ENCODE measurements at regions not wholly inside any gene's neighbourhood (a gene's known extent, or its start where the extent isn't known, plus 50 kb on each side); places are given as distances from the start of the nearest gene placed in this dataset.

DNA sequence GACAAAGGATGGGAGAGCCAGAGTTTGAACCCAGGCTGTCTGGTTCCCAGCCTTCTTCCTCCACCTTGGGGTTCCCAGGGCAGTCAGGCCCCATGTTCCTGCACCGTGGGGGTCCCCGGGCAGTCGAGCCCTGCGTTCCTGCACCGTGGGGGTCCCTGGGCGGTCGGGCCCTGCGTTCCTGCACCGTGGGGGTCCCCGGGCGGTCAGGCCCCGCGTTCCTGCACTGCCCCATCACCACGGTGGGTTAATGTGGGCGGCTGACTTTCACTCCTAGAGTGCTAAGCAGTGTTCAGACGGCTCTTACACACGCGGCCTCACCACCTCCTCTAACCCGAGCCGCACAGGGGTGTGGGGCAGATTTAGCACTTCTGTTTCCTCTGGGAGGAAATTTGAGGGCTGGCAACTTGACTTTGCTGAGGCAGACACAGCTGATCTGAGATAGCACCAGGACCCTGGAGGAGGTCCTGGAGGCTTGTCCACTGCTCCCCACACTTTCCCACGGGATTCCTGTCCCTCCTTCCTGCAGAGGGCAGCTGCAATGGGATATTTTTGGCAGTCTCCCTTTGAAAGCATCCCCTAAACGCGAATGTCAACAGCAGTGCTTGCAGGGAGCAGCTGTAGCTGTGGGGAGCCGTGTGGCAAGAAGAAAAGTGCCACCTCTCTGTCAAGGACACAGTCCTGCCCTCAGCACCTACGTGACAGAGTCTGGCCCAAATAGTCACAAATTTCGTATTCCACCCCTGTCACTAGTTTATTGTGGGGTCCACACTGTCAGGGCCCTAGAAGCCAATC lies 239.4 kb downstream of the TEX29 start:
- Histone ChIP-seq H3K36me3 (ENCODE audit: insufficient read depth, low read length) (no peaks in the 10 kb centered on the region), H3K9ac (ENCODE audit: low read depth, low read length, poor library complexity, severe bottlenecking) (no peak overlapping the region), H4K20me1 (ENCODE audit: insufficient read depth, low read length, poor library complexity, severe bottlenecking) (no peaks in the 10 kb centered on the region), H2AFZ (ENCODE audit: low read length) (no peak overlapping the region), H3K4me1 (ENCODE audit: insufficient read depth, low read length, poor library complexity, severe bottlenecking) (no peaks in the 10 kb centered on the region), H3K27me3 (ENCODE audit: insufficient read depth, low read length, poor library complexity, severe bottlenecking) (no peaks in the 10 kb centered on the region), H3K9me3 (ENCODE audit: insufficient read depth, low read depth, low read length) (no peaks in the 10 kb centered on the region; the same call in 1 of the 2 replicates), H3K9me2 (replicated peaks; ENCODE audit: low read depth, low read length) (no peaks in the 10 kb centered on the region), H3K4me3 (ENCODE audit: low read length, poor library complexity, severe bottlenecking) (no peak overlapping the region), H3F3A (ENCODE audit: low read depth) (no peaks in the 10 kb centered on the region), H3K4me2 (ENCODE audit: low read depth, low read length, poor library complexity, severe bottlenecking) (no peak overlapping the region), H3K79me2 (ENCODE audit: insufficient read depth, low read length) (no peaks in the 10 kb centered on the region)
- TF ChIP-seq, protein P1, sequence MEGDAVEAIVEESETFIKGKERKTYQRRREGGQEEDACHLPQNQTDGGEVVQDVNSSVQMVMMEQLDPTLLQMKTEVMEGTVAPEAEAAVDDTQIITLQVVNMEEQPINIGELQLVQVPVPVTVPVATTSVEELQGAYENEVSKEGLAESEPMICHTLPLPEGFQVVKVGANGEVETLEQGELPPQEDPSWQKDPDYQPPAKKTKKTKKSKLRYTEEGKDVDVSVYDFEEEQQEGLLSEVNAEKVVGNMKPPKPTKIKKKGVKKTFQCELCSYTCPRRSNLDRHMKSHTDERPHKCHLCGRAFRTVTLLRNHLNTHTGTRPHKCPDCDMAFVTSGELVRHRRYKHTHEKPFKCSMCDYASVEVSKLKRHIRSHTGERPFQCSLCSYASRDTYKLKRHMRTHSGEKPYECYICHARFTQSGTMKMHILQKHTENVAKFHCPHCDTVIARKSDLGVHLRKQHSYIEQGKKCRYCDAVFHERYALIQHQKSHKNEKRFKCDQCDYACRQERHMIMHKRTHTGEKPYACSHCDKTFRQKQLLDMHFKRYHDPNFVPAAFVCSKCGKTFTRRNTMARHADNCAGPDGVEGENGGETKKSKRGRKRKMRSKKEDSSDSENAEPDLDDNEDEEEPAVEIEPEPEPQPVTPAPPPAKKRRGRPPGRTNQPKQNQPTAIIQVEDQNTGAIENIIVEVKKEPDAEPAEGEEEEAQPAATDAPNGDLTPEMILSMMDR (conservative IDR thresholded peaks at IDR 0.05; ENCODE audit: low read length), result no peak
- TF ChIP-seq EZH2phosphoT487 (IDR thresholded peaks at IDR 0.05; ENCODE audit: borderline replicate concordance), result no peak

DNA sequence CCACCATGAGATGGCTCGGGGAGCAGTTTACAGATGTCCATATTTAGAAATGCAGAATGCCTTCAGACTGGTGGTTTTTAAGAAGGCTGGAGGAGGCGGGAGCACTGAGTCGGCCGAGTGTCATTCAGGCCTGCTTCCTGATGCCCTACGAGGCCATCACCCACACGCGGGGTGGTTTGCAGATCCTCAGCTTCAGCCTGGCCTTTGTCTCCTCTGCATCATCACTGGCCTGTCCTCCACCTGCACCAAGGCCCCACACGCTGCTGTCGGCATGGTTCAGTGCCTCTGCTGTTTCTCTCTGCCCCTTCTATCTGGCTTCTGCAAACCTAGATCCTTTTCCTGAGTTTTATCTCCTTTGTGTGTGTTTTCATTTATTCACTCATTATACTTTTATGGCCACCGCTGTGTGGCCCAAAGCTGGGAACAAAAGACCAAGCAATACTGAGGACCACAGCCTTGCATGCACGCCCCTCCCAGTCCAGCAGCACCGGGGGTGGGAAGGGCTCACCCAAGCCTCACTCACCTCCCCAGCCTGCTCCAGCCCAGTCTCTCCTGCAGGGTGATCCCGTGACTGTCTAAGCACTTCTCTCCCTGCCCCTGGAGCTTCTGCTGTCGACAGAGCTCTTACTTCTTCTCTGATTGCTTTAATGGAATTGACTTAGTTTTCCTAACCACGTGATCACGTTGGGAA lies 240.8 kb downstream of the TEX29 start:
- Histone ChIP-seq H3K4me3 (ENCODE audit: low read length, poor library complexity, severe bottlenecking) (no peak overlapping the region), H3K4me1 (ENCODE audit: insufficient read depth, low read length, poor library complexity, severe bottlenecking) (no peaks in the 10 kb centered on the region), H4K20me1 (ENCODE audit: insufficient read depth, low read length, poor library complexity, severe bottlenecking) (no peaks in the 10 kb centered on the region), H2AFZ (ENCODE audit: low read length) (no peak overlapping the region), H3F3A (ENCODE audit: low read depth) (no peaks in the 10 kb centered on the region), H3K9me3 (ENCODE audit: insufficient read depth, low read depth, low read length) (no peaks in the 10 kb centered on the region; the same call in 1 of the 2 replicates), H3K27me3 (ENCODE audit: insufficient read depth, low read length, poor library complexity, severe bottlenecking) (no peaks in the 10 kb centered on the region), H3K36me3 (ENCODE audit: insufficient read depth, low read length) (no peaks in the 10 kb centered on the region), H3K9me2 (replicated peaks; ENCODE audit: low read depth, low read length) (no peaks in the 10 kb centered on the region), H3K4me2 (ENCODE audit: low read depth, low read length, poor library complexity, severe bottlenecking) (no peak overlapping the region), H3K79me2 (ENCODE audit: insufficient read depth, low read length) (no peaks in the 10 kb centered on the region), H3K9ac (ENCODE audit: low read depth, low read length, poor library complexity, severe bottlenecking) (no peak overlapping the region)
- no peak for TF ChIP-seq EZH2phosphoT487 (IDR thresholded peaks at IDR 0.05; ENCODE audit: borderline replicate concordance)
- TF ChIP-seq, protein P1 (conservative IDR thresholded peaks at IDR 0.05; ENCODE audit: low read length), result no peak

DNA sequence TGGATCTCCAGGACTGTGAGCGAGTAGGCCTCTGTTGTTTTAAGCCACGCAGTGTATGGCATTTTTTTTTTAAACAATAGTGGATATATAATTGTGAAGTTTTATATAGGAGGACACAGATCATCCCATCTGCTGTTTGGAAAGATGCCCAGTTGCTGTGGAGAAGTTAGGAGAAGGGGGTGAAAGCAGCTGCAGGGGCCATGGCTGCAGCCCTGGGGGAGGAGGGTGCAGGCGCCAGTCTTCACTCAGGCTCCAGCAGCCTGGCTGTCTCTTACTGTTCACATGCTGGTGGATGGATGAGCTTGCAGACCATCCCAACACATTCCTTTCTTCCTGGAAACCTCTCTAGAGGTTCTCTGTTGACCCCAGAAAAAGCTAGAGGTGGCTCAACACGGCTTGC lies 242.3 kb downstream of the TEX29 start:
- H3K4me1 ChIP-seq (ENCODE audit: insufficient read depth, low read length, poor library complexity, severe bottlenecking), result no peaks in the 10 kb centered on the region
- H4K20me1 ChIP-seq (ENCODE audit: insufficient read depth, low read length, poor library complexity, severe bottlenecking), result no peaks in the 10 kb centered on the region
- no peak overlapping the region for H3K4me2 ChIP-seq (ENCODE audit: low read depth, low read length, poor library complexity, severe bottlenecking)
- no peaks in the 10 kb centered on the region for H3K9me2 ChIP-seq (replicated peaks; ENCODE audit: low read depth, low read length)
- no peak overlapping the region for H2AFZ ChIP-seq (ENCODE audit: low read length)
- TF ChIP-seq, protein P1 (conservative IDR thresholded peaks at IDR 0.05; ENCODE audit: low read length), result no peak
- TF ChIP-seq EZH2phosphoT487 (IDR thresholded peaks at IDR 0.05; ENCODE audit: borderline replicate concordance), result no peak
- no peaks in the 10 kb centered on the region for H3K36me3 ChIP-seq (ENCODE audit: insufficient read depth, low read length)
- H3K79me2 ChIP-seq (ENCODE audit: insufficient read depth, low read length), result no peaks in the 10 kb centered on the region
- no peaks in the 10 kb centered on the region; the same call in 1 of the 2 replicates for H3K9me3 ChIP-seq (ENCODE audit: insufficient read depth, low read depth, low read length)
- H3K4me3 ChIP-seq (ENCODE audit: low read length, poor library complexity, severe bottlenecking), result no peak overlapping the region
- H3K27me3 ChIP-seq (ENCODE audit: insufficient read depth, low read length, poor library complexity, severe bottlenecking), result no peaks in the 10 kb centered on the region
- no peaks in the 10 kb centered on the region for H3F3A ChIP-seq (ENCODE audit: low read depth)
- no peak overlapping the region for H3K9ac ChIP-seq (ENCODE audit: low read depth, low read length, poor library complexity, severe bottlenecking)

All from Loucy (cell line).